ENCODE measurements at regions not wholly inside any gene's neighbourhood (a gene's known extent, or its start where the extent isn't known, plus 50 kb on each side); places are given as distances from the start of the nearest gene placed in this dataset.

DNA sequence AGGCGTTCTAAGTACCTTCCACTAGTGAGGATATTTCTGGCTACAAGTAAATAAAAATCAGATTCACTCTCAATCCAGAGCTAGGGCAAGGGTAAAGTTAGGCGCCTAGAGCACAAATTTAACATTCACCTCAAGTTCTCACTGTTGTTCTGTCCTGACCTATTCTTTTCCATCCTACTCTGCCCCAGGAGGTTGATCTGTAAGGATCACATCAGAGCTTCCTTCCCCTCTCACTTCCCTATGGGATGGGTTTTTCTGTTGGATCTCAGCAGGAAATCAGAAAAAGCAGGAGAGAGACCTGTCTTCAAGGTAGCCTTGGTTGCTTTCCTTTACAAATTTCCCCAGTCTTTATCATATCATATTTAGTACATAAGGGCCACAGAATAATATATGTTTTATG lies 316.7 kb downstream of the GABRG2 start:
- Histone ChIP-seq H3K9me3 (ENCODE audit: control insufficient read depth, insufficient read depth, low read length) (peaks cover 3% of the 10 kb centered on the region; the same call in 1 of the 2 replicates), H3K9me1 (ENCODE audit: insufficient read depth, low read length) (no peaks in the 10 kb centered on the region), H3K4me1 (ENCODE audit: control insufficient read depth, insufficient read depth, low read length) (no peaks in the 10 kb centered on the region), H2AK5ac (ENCODE audit: low read depth, low read length) (no peak overlapping the region), H3K14ac (replicated peaks; ENCODE audit: low read depth, low read length) (no peak overlapping the region), H2AFZ (replicated peaks; ENCODE audit: low read length, poor library complexity) (no peak overlapping the region), H2BK5ac (ENCODE audit: low read depth, low read length, poor library complexity, severe bottlenecking) (no peak overlapping the region), H3K27me3 (ENCODE audit: control insufficient read depth, insufficient read depth, low read length) (no peaks in the 10 kb centered on the region), H4K91ac (ENCODE audit: insufficient read depth, low read depth, low read length) (no peak overlapping the region), H3K4me3 (ENCODE audit: insufficient read depth, low read depth, low read length) (no peak overlapping the region), H4K5ac (ENCODE audit: low read depth, low read length) (no peak overlapping the region), H4K8ac (ENCODE audit: low read depth in 2 of 2, low read length in 2 of 2) (no peak overlapping the region), H3K79me1 (ENCODE audit: low read depth in 1 of 2, low read length in 2 of 2) (no peaks in the 10 kb centered on the region), H3K9ac (ENCODE audit: low read depth, low read length) (no peak overlapping the region), H3K27ac (ENCODE audit: insufficient read depth, low read length) (no peak overlapping the region), H3K36me3 (ENCODE audit: control insufficient read depth, insufficient read depth, low read length) (no peaks in the 10 kb centered on the region), H2BK15ac (ENCODE audit: low read depth, low read length) (no peak overlapping the region), H3K18ac (ENCODE audit: low read depth, low read length) (no peak overlapping the region), H2BK20ac (ENCODE audit: low read depth, low read length) (no peak overlapping the region), H3K4me2 (ENCODE audit: low read depth, low read length) (no peak overlapping the region), H3K56ac (ENCODE audit: extremely low read depth, insufficient read depth, low read length) (no peak overlapping the region), H2AK9ac (replicated peaks; ENCODE audit: low read depth, low read length, poor library complexity) (no peak overlapping the region), H3K23ac (ENCODE audit: low read depth, low read length) (no peak overlapping the region), H2BK120ac (ENCODE audit: low read depth, low read length) (no peak overlapping the region), H3K4ac (ENCODE audit: low read depth, low read length) (no peak overlapping the region), H4K20me1 (ENCODE audit: insufficient read depth, low read length) (no peaks in the 10 kb centered on the region)
- dilution Hi-C loops (cut with HindIII; ENCODE audit: low sequenced_read_pairs, unreplicated experiment) = no loop called here
- ChIA-PET POLR2A (ENCODE audit: unreplicated experiment) (no interaction called here), CTCF (no interaction called here)
- intact Hi-C loops (cut with micrococcal nuclease) = no loop called here
- no TSS peak for BruUV-seq (replicated peaks)
- no peak for ATAC-seq (ENCODE audit: low read depth)
- TF ChIP-seq RCOR1 (IDR thresholded peaks at IDR 0.05; ENCODE audit: insufficient replicate concordance, low read length) = no peak
- no peak for TF ChIP-seq BHLHE40 (IDR thresholded peaks at IDR 0.05; ENCODE audit: low read depth, low read length)
- TF ChIP-seq, protein P1, sequence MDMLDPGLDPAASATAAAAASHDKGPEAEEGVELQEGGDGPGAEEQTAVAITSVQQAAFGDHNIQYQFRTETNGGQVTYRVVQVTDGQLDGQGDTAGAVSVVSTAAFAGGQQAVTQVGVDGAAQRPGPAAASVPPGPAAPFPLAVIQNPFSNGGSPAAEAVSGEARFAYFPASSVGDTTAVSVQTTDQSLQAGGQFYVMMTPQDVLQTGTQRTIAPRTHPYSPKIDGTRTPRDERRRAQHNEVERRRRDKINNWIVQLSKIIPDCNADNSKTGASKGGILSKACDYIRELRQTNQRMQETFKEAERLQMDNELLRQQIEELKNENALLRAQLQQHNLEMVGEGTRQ (IDR thresholded peaks at IDR 0.05; ENCODE audit: low read depth, low read length) = no peak
- no peak for TF ChIP-seq RAD21 (IDR thresholded peaks at IDR 0.05; ENCODE audit: low read length)
- TF ChIP-seq MAFK (IDR thresholded peaks at IDR 0.05; ENCODE audit: low read depth, low read length) = no peak
- TF ChIP-seq CEBPB (IDR thresholded peaks at IDR 0.05; ENCODE audit: low read depth, low read length) = no peak
- TF ChIP-seq MAZ (IDR thresholded peaks at IDR 0.05; ENCODE audit: borderline replicate concordance, low read depth, low read length) = no peak
- no peak for TF ChIP-seq FOS (IDR thresholded peaks at IDR 0.05; ENCODE audit: low read depth, low read length)
- TF ChIP-seq, protein P2, sequence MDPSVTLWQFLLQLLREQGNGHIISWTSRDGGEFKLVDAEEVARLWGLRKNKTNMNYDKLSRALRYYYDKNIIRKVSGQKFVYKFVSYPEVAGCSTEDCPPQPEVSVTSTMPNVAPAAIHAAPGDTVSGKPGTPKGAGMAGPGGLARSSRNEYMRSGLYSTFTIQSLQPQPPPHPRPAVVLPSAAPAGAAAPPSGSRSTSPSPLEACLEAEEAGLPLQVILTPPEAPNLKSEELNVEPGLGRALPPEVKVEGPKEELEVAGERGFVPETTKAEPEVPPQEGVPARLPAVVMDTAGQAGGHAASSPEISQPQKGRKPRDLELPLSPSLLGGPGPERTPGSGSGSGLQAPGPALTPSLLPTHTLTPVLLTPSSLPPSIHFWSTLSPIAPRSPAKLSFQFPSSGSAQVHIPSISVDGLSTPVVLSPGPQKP (IDR thresholded peaks at IDR 0.05; ENCODE audit: borderline replicate concordance, low read depth, low read length) = no peak
- in situ Hi-C loops (cut with MboI; ENCODE audit: low sequenced_read_pairs) = no loop called here
- no CpG with 5 or more reads among the region's 2 CpGs for WGBS, 2 experiments (ENCODE audit: extremely low coverage in 2 of 2, insufficient read length in 1 of 2)
- no peak for DNase-seq

Data from IMR-90 (cell line).